ENCODE measurements at regions not wholly inside any gene's neighbourhood (a gene's known extent, or its start where the extent isn't known, plus 50 kb on each side); places are given as distances from the start of the nearest gene placed in this dataset.

DNA sequence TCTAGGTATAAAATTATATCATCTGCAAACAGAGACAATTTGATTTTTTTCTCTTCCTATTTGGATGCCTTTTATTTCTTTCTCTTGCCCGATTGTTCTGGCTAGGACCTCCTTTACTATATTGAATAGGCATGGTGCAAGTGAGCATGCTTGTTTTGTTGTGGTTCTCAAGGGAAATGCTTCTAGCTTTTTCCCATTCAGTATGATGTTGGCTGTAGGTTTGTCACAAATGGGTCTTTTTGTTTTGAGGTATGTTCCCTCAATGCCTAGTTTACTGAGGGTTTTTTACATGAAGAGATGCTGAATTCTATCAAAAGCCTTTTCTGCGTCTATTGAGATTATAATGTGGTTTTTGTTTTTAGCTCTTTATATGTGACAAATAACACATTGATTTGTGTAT, 198.2 kb upstream of the GHR start:
- H3K4me3 ChIP-seq (ENCODE audit: control insufficient read depth, low read depth, low read length), result no peak overlapping the region
- no peak for DNase-seq (ENCODE audit: low read depth)
- TF ChIP-seq, protein P1, sequence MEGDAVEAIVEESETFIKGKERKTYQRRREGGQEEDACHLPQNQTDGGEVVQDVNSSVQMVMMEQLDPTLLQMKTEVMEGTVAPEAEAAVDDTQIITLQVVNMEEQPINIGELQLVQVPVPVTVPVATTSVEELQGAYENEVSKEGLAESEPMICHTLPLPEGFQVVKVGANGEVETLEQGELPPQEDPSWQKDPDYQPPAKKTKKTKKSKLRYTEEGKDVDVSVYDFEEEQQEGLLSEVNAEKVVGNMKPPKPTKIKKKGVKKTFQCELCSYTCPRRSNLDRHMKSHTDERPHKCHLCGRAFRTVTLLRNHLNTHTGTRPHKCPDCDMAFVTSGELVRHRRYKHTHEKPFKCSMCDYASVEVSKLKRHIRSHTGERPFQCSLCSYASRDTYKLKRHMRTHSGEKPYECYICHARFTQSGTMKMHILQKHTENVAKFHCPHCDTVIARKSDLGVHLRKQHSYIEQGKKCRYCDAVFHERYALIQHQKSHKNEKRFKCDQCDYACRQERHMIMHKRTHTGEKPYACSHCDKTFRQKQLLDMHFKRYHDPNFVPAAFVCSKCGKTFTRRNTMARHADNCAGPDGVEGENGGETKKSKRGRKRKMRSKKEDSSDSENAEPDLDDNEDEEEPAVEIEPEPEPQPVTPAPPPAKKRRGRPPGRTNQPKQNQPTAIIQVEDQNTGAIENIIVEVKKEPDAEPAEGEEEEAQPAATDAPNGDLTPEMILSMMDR (conservative IDR thresholded peaks at IDR 0.05; ENCODE audit: control insufficient read depth, insufficient read depth, low read depth, low read length), result no peak

DNA sequence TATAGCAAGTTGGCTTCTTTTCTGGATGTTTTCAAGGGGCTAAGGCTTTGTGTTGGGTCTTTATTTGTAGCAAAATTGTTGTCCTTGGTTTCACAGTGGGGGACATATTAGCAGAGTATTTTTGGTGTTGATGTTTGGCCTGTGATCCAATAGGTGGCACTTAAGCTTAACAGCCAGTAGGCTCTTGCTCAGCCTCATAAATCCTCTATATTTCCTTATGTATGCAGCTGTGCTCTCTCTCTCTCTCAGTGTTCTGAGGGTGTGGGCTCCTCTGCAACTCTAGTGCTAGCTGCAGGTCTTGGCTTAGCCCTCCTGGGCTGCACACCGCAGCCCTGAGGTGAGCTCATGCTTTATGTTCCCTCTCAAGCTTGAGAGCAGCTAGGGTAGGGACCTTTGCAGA, 195.0 kb upstream of the GHR start:
- H3K4me3 ChIP-seq (ENCODE audit: control insufficient read depth, low read depth, low read length), result no peak overlapping the region
- DNase-seq (ENCODE audit: low read depth), result peak; percentile 45
- TF ChIP-seq, protein P1 (conservative IDR thresholded peaks at IDR 0.05; ENCODE audit: control insufficient read depth, insufficient read depth, low read depth, low read length), result peak; percentile 28

DNA sequence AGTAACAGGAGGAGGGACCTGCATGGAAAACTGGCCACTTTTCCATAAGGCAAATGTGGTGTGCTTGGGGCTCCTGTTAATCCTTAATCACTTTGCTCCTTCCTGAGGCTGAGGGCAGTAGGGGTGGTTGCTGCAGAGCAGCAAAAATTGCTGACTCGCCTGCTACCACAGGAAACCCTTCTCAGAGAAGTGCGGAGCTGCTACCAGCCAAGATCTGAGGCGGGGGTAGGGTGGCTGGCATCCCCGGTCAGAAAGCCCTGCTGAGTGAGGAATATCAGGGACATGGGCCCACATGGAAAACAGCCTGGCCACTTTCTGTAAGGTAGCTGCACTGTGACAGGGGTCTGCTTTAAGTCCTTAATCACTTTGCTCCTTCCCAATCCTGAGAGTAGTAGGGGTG, 192.4 kb upstream of the GHR start:
- TF ChIP-seq, protein P1 (conservative IDR thresholded peaks at IDR 0.05; ENCODE audit: control insufficient read depth, insufficient read depth, low read depth, low read length), result no peak
- no peak overlapping the region for H3K4me3 ChIP-seq (ENCODE audit: control insufficient read depth, low read depth, low read length)
- DNase-seq (ENCODE audit: low read depth), result no peak

DNA sequence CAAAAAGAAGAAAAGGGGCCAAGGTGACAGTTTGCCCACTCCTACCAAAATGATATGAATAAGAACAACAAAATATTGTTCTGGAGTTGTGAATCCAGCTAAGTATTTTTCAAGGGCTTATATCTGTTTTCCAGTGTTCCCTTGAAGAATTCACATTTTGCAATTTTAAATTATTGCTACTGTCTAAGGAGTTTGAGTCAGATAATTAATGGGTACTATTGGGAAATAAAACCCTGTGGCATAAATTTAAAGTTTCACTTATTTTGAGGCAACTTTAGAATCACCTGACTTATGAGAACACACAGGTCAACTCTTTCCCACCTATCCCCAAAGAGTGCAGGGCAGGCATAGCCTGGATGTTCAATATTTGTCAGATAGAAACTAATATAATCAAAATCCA, 188.0 kb upstream of the GHR start:
- TF ChIP-seq, protein P1 (conservative IDR thresholded peaks at IDR 0.05; ENCODE audit: control insufficient read depth, insufficient read depth, low read depth, low read length), result no peak
- DNase-seq (ENCODE audit: low read depth), result peak; percentile 65
- H3K4me3 ChIP-seq (ENCODE audit: control insufficient read depth, low read depth, low read length), result no peak overlapping the region

DNA sequence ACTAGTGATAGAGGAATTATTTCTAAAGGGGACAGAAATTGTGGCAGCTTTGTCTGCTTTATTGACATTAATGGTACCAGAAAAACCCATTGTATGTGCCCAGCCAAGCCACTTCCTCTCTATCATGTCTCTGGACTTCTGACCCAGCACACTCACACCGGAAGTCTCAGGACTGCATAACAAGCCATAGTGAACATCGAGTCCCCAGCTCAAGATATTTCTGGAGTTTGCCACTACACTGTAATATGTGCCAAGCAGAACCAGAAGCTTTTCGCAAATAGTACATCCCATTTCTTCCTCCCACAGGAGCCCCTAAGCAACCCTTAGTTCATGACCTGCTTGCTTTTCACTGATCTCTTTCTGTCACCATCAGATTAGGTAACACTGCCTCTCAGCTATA, 187.4 kb upstream of the GHR start:
- no peak overlapping the region for H3K4me3 ChIP-seq (ENCODE audit: control insufficient read depth, low read depth, low read length)
- TF ChIP-seq, protein P1 (conservative IDR thresholded peaks at IDR 0.05; ENCODE audit: control insufficient read depth, insufficient read depth, low read depth, low read length), result no peak
- DNase-seq (ENCODE audit: low read depth), result peak; percentile 73

DNA sequence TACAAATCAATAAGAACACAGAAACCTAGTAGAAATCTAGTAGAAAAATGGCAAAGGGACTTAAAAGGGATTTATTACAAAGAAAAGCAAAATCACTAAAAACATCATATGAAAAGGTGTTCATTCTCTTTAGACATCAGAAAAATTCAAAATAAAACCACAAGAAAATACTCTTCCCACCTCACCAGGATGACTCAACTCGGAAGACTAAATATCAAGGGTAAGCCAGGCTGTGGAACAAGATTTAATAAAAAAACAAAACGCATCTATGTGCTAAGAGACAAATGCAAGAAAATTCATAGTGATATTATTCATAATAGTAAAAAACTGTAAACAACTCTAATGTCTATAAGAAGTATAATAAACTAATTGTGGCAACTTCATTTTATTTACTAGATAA, 181.6 kb upstream of the GHR start:
- no peak overlapping the region for H3K4me3 ChIP-seq (ENCODE audit: control insufficient read depth, low read depth, low read length)
- DNase-seq (ENCODE audit: low read depth), result no peak

More for the DNA sequence above, 181.6 kb upstream of the GHR start:
- TF ChIP-seq, protein P1 (conservative IDR thresholded peaks at IDR 0.05; ENCODE audit: control insufficient read depth, insufficient read depth, low read depth, low read length), result no peak

All from fibroblast of mammary gland (primary cell).